Cardiac fibroblast (primary cell): ENCODE measurements at regions not wholly inside any gene's neighbourhood (a gene's known extent, or its start where the extent isn't known, plus 50 kb on each side); places are given as distances from the start of the nearest gene placed in this dataset.

ENCODE experiments used
- DNase-seq, 2 donors: peaks; one replicate each; pipeline versions ENCODE4 v3.0.0 to v3.0.0-alpha.2; 2010; ENCODE audit warnings: low read depth in 2 of 2
- H3K4me3 ChIP-seq, 2 donors: replicated peaks in 1 of 2; 1 replicate in 1 of 2; 2 replicates in 1 of 2; pipeline ENCODE4 v1.5.1; 2011; ENCODE audit warnings: low read depth in 2 of 2, low read length in 2 of 2, mild to moderate bottlenecking in 2 of 2, moderate library complexity in 1 of 2
- CTCF ChIP-seq: IDR thresholded peaks from one replicate; pipeline ENCODE4 v1.5.1; 2011; ENCODE audit warnings: low read depth, mild to moderate bottlenecking, low read length, inconsistent platforms

- no peak for TF ChIP-seq CTCF
- DNase-seq, result no peak
- H3K4me3 ChIP-seq, result no peak overlapping the region
Measured at GRCh38 chr17:43327834-43328420, 70.9 kb upstream of the ARL4D start.

- no peak for DNase-seq
- H3K4me3 ChIP-seq, result no peak overlapping the region
- TF ChIP-seq CTCF, result no peak
Measured at GRCh38 chr17:43327421-43327820, 71.4 kb upstream of the ARL4D start.

GRCh38 chr17:43326490-43327275, 72.1 kb upstream of the ARL4D start:
- DNase-seq, result no peak
- TF ChIP-seq CTCF, result no peak

GRCh38 chr17:43324205-43324893, 74.4 kb upstream of the ARL4D start:
- peak; percentile 12 for TF ChIP-seq CTCF

More at GRCh38 chr17:43326490-43327275, 72.1 kb upstream of the ARL4D start:
- no peak overlapping the region for H3K4me3 ChIP-seq

GRCh38 chr17:43319293-43320124, 79.3 kb upstream of the ARL4D start:
- no peak overlapping the region for H3K4me3 ChIP-seq
- no peak for DNase-seq
- no peak for TF ChIP-seq CTCF

More at GRCh38 chr17:43324205-43324893, 74.4 kb upstream of the ARL4D start:
- H3K4me3 ChIP-seq, result no peak overlapping the region
- DNase-seq, result no peak

- no peak for DNase-seq
- TF ChIP-seq CTCF, result no peak
- no peak overlapping the region for H3K4me3 ChIP-seq
Measured at GRCh38 chr17:43316522-43317142, 82.2 kb upstream of the ARL4D start.
